ENCODE measurements at regions not wholly inside any gene's neighbourhood (a gene's known extent, or its start where the extent isn't known, plus 50 kb on each side); places are given as distances from the start of the nearest gene placed in this dataset.

DNA sequence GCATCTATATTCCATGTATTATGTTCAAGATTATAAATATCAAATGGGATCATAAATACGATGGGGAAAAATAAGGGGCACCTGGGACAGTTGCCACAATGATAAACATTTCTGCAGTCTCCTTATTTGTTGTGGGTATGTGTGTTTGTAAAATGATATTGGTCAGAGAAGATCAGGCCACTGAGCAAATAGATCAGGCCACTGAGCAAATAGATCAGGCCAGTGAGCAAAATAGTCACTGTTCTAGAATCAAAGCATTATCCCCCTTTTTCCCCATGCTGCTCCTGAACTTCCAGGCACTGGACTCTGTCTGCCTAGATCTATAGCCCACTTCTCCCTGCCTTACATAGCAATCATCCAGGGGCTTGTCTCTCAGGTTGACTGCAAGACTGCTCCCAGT lies 599.8 kb upstream of the USP24 start:
- DNase-seq (ENCODE audit: low spot score) = no peak

GRCh38 chr1:55813618-55814017 lies 598.5 kb upstream of the USP24 start:
- intact Hi-C loops (cut with DNase I) = no loop called here
- Histone ChIP-seq H3K4me1 (replicated peaks) (no peaks in the 10 kb centered on the region), H3K36me3 (no peaks in the 10 kb centered on the region), H3K27me3 (replicated peaks; ENCODE audit: insufficient read depth) (no peaks in the 10 kb centered on the region), H3K9me3 (no peaks in the 10 kb centered on the region), H3K27ac (no peak overlapping the region), H3K4me3 (no peak overlapping the region)
- no peak for DNase-seq (ENCODE audit: low spot score)
- WGBS = 82% methylated on average over 3 of the region's 3 CpGs
- TF ChIP-seq CTCF (IDR thresholded peaks at IDR 0.05) (no peak), POLR2AphosphoS5 (IDR thresholded peaks at IDR 0.05) (no peak), POLR2A (IDR thresholded peaks at IDR 0.05) (no peak)

More for the DNA sequence above, 599.8 kb upstream of the USP24 start:
- Histone ChIP-seq H3K4me1 (replicated peaks) (no peaks in the 10 kb centered on the region), H3K4me3 (no peak overlapping the region), H3K9me3 (no peaks in the 10 kb centered on the region), H3K36me3 (no peaks in the 10 kb centered on the region), H3K27me3 (replicated peaks; ENCODE audit: insufficient read depth) (no peaks in the 10 kb centered on the region), H3K27ac (no peak overlapping the region)
- intact Hi-C loops (cut with DNase I) = no loop called here
- WGBS = 72% methylated on average over 1 of the region's 1 CpG
- TF ChIP-seq POLR2AphosphoS5 (IDR thresholded peaks at IDR 0.05) (no peak), CTCF (IDR thresholded peaks at IDR 0.05) (no peak), POLR2A (IDR thresholded peaks at IDR 0.05) (no peak)

GRCh38 chr1:55812281-55812680 lies 597.1 kb upstream of the USP24 start:
- Histone ChIP-seq H3K27me3 (replicated peaks; ENCODE audit: insufficient read depth) (no peaks in the 10 kb centered on the region), H3K9me3 (no peaks in the 10 kb centered on the region), H3K36me3 (no peaks in the 10 kb centered on the region), H3K4me3 (no peak overlapping the region), H3K27ac (no peak overlapping the region), H3K4me1 (replicated peaks) (no peaks in the 10 kb centered on the region)
- TF ChIP-seq CTCF (IDR thresholded peaks at IDR 0.05) = no peak
- TF ChIP-seq POLR2A (IDR thresholded peaks at IDR 0.05) = no peak
- TF ChIP-seq POLR2AphosphoS5 (IDR thresholded peaks at IDR 0.05) = no peak
- DNase-seq (ENCODE audit: low spot score) = no peak
- intact Hi-C loops (cut with DNase I) = no loop called here

DNA sequence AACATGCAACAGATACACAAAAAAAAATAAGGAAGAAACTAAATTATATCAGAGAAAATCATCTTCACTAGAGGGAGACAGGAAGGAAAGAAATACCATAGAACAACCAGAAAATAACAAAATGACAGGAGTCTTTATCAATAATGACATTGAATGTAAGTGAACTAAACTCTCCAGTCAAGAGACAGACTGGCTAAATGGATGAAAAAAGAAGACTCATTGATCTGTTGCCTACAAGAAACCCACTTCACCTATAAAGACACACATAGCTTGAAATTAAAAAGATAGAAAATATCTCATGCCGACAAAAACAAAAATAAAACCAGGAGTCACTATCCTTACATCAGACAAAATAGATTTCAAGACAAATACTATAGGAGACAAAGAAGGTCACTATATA lies 593.1 kb upstream of the USP24 start:
- DNase-seq (ENCODE audit: low spot score) = no peak
- Histone ChIP-seq H3K27ac (no peak overlapping the region), H3K27me3 (replicated peaks; ENCODE audit: insufficient read depth) (no peaks in the 10 kb centered on the region), H3K4me1 (replicated peaks) (no peaks in the 10 kb centered on the region), H3K36me3 (no peaks in the 10 kb centered on the region), H3K9me3 (no peaks in the 10 kb centered on the region), H3K4me3 (no peak overlapping the region)
- TF ChIP-seq POLR2A (IDR thresholded peaks at IDR 0.05) (no peak), CTCF (IDR thresholded peaks at IDR 0.05) (no peak), POLR2AphosphoS5 (IDR thresholded peaks at IDR 0.05) (no peak)
- intact Hi-C loops (cut with DNase I) = no loop called here
- WGBS = 100% methylated on average over 1 of the region's 1 CpG

GRCh38 chr1:55803429-55803828 lies 588.3 kb upstream of the USP24 start:
- H3K27me3 ChIP-seq (replicated peaks; ENCODE audit: insufficient read depth) = no peaks in the 10 kb centered on the region
- no peak overlapping the region for H3K27ac ChIP-seq
- DNase-seq (ENCODE audit: low spot score) = no peak
- TF ChIP-seq POLR2A (IDR thresholded peaks at IDR 0.05) = no peak
- no peak for TF ChIP-seq CTCF (IDR thresholded peaks at IDR 0.05)
- no peak for TF ChIP-seq POLR2AphosphoS5 (IDR thresholded peaks at IDR 0.05)
- no peaks in the 10 kb centered on the region for H3K9me3 ChIP-seq
- no peaks in the 10 kb centered on the region for H3K36me3 ChIP-seq
- H3K4me3 ChIP-seq = no peak overlapping the region
- no peaks in the 10 kb centered on the region for H3K4me1 ChIP-seq (replicated peaks)
- WGBS = 78% methylated on average over 2 of the region's 2 CpGs
- intact Hi-C loops (cut with DNase I) = no loop called here

Data from prostate gland (tissue), 2 donors.